CD4-positive, alpha-beta memory T cell (primary cell): ENCODE measurements at regions not wholly inside any gene's neighbourhood (a gene's known extent, or its start where the extent isn't known, plus 50 kb on each side); places are given as distances from the start of the nearest gene placed in this dataset.

Source experiments
- CTCF ChIA-PET: fragments of 350-600 bp; sonication (Branson Sonifier 250); formaldehyde crosslinking; loops from one replicate; lab custom pipeline; 2021; ENCODE audit warnings: inconsistent platforms; ENCODE audit not compliant: partially characterized antibody; lab: Charles Lee
- POLR2A ChIA-PET: fragments of 350-600 bp; sonication (Branson Sonifier 250); formaldehyde crosslinking; loops from one replicate; lab custom pipeline; 2021; ENCODE audit not compliant: partially characterized antibody; lab: Charles Lee
- DNase-seq, 5 donors: peaks; one replicate each; pipeline versions ENCODE4 v3.0.0 to v3.0.0-alpha.2; 2020 to 2022; ENCODE audit warnings: mixed read lengths in 1 of 5
- H3K27ac ChIP-seq: one replicate; pipeline ENCODE4 v1.7.0; 2013; ENCODE audit warnings: low read depth, low read length
- H3K27me3 ChIP-seq: 2 replicates; pipeline ENCODE4 v1.7.0; 2013; ENCODE audit warnings: mild to moderate bottlenecking, low read length, moderate library complexity; ENCODE audit not compliant: insufficient read depth
- H3K36me3 ChIP-seq: 2 replicates; pipeline ENCODE4 v1.7.0; 2013; ENCODE audit warnings: mild to moderate bottlenecking, low read length, moderate library complexity; ENCODE audit not compliant: insufficient read depth
- H3K4me1 ChIP-seq: 2 replicates; pipeline ENCODE4 v1.7.0; 2013; ENCODE audit warnings: mild to moderate bottlenecking, low read length, moderate library complexity; ENCODE audit not compliant: insufficient read depth
- H3K4me3 ChIP-seq, 2 donors: one replicate each; pipeline ENCODE4 v1.7.0; 2013; ENCODE audit warnings: low read length in 2 of 2, mild to moderate bottlenecking in 1 of 2
- H3K9me3 ChIP-seq, 2 donors: one replicate each; pipeline ENCODE4 v1.7.0; 2013; ENCODE audit warnings: low read length in 2 of 2, control low read depth in 1 of 2; ENCODE audit not compliant: control insufficient read depth in 1 of 2
- H3K27ac Mint-ChIP-seq, 7 donors: one replicate each; pipeline ENCODE4 v1.8.0; 2020 to 2021; ENCODE audit warnings: mixed read lengths in 7 of 7, mild to moderate bottlenecking in 6 of 7, inconsistent platforms in 3 of 7, moderate library complexity in 3 of 7
- H3K27me3 Mint-ChIP-seq, 2 donors: one replicate each; pipeline ENCODE4 v1.8.0; 2020 to 2021; ENCODE audit warnings: mixed read lengths in 2 of 2
- H3K36me3 Mint-ChIP-seq, 2 donors: one replicate each; pipeline ENCODE4 v1.8.0; 2020 to 2021; ENCODE audit warnings: mixed read lengths in 2 of 2, inconsistent platforms in 1 of 2, mild to moderate bottlenecking in 1 of 2
- H3K4me1 Mint-ChIP-seq, 4 donors: one replicate each; pipeline ENCODE4 v1.8.0; 2020 to 2021; ENCODE audit warnings: mixed read lengths in 4 of 4, mild to moderate bottlenecking in 1 of 4
- H3K4me3 Mint-ChIP-seq, 8 donors: one replicate each; pipeline ENCODE4 v1.8.0; 2020 to 2021; ENCODE audit warnings: mixed read lengths in 8 of 8, mild to moderate bottlenecking in 7 of 8, moderate library complexity in 6 of 8, inconsistent platforms in 3 of 8
- H3K9me3 Mint-ChIP-seq, 8 donors: one replicate each; pipeline ENCODE4 v1.8.0; 2020 to 2021; ENCODE audit warnings: mixed read lengths in 8 of 8, mild to moderate bottlenecking in 5 of 8, inconsistent platforms in 3 of 8, moderate library complexity in 1 of 8
- intact Hi-C: fragments of 100-400 bp; cut with micrococcal nuclease; formaldehyde crosslinking; loops from one replicate; pipeline ENCODE4 v1.15.1; 2023

DNA sequence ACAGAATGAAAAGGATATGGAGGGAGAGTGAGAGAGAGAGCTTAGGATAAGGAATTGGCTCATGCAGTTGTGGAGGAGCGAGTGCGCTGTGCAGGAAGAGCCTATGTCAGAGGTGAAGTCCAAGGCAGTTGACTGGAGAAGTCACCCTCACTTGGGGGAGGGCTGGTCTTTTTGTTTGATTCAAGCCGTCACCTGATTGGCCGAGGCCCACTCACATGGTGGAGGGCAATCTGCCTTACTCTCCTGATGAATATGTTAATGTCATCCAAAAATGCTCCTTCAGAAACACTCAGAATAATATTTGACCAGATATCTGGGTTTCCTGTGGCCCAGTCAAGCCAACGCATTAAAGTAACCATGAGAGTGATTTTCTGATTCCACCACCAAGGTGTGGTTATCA lies 131.7 kb downstream of the KATNIP start:
- intact Hi-C loops: no loop called here
- ChIA-PET CTCF (no interaction called here), POLR2A (no interaction called here)
- Mint-ChIP-seq H3K36me3 (peaks cover 57 to 65% of the 10 kb centered on the region in 2 donors), H3K4me1 (no peaks in the 10 kb centered on the region), H3K9me3 (no peaks in the 10 kb centered on the region), H3K4me3 (no peak overlapping the region), H3K27me3 (no peaks in the 10 kb centered on the region), H3K27ac (no peak overlapping the region)
- Histone ChIP-seq H3K27me3 (no peaks in the 10 kb centered on the region), H3K9me3 (no peaks in the 10 kb centered on the region), H3K36me3 (no peaks in the 10 kb centered on the region), H3K4me3 (no peak overlapping the region), H3K27ac (no peak overlapping the region), H3K4me1 (no peaks in the 10 kb centered on the region)
- no peak for DNase-seq

DNA sequence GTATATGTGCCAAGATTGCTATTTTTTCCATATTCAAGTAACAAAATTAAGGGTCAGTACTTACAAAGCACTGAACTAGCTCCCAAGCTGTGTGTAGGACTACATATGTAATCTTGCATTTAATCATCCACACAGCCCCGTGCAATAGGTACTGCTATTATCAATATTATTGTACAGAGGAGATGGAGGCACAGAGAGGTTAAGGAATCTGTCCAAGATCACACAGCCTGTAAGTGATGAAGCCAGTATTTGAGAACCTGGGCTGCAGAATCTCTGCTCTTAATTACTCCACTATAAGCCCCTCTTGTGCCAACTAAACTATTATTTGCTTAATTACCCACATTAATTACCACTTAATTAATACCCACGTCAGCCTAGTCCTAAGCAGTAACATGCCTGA lies 134.1 kb downstream of the KATNIP start:
- ChIA-PET POLR2A (no interaction called here), CTCF (no interaction called here)
- Mint-ChIP-seq H3K27ac (no peak overlapping the region), H3K4me3 (no peak overlapping the region), H3K36me3 (peaks cover 38 to 44% of the 10 kb centered on the region in 2 donors), H3K27me3 (no peaks in the 10 kb centered on the region), H3K9me3 (no peaks in the 10 kb centered on the region), H3K4me1 (no peaks in the 10 kb centered on the region)
- no peak overlapping the region for H3K4me3 ChIP-seq
- no peaks in the 10 kb centered on the region for H3K4me1 ChIP-seq
- DNase-seq: no peak
- no peaks in the 10 kb centered on the region for H3K9me3 ChIP-seq
- intact Hi-C loops: no loop called here
- H3K27ac ChIP-seq: no peak overlapping the region
- H3K36me3 ChIP-seq: no peaks in the 10 kb centered on the region
- no peaks in the 10 kb centered on the region for H3K27me3 ChIP-seq

DNA sequence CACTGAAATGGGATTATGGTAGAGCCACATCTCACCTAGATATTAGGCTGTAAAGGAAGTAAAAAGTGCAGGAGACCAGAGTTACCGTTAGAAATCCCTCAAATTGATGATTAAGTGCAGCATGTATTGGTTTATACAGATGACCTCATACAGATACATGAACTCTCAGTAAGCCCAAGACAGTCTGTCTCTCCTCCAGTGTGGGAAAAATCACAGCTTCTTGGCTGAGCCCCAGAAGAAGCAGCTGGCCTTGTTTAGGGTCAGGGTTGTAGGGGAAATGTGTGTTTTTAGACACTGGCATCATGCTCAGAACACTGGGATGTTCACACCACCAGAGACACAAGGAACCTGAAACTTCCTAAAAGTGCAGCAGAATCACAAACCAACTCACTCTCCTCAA lies 135.9 kb downstream of the KATNIP start:
- H3K27ac ChIP-seq: no peak overlapping the region
- H3K4me1 ChIP-seq: no peaks in the 10 kb centered on the region
- peak overlapping the region in 1 of 7 donors; percentile 9 for H3K27ac Mint-ChIP-seq
- no peaks in the 10 kb centered on the region for H3K27me3 Mint-ChIP-seq
- POLR2A ChIA-PET: no interaction called here
- no peak overlapping the region for H3K4me3 Mint-ChIP-seq
- H3K4me1 Mint-ChIP-seq: no peaks in the 10 kb centered on the region
- H3K9me3 Mint-ChIP-seq: no peaks in the 10 kb centered on the region
- no peaks in the 10 kb centered on the region for H3K36me3 ChIP-seq
- intact Hi-C loops: no loop called here
- no peaks in the 10 kb centered on the region for H3K9me3 ChIP-seq
- DNase-seq: no peak
- no peak overlapping the region for H3K4me3 ChIP-seq
- CTCF ChIA-PET: no interaction called here
- H3K36me3 Mint-ChIP-seq: peaks cover 27 to 33% of the 10 kb centered on the region in 2 donors
- no peaks in the 10 kb centered on the region for H3K27me3 ChIP-seq

DNA sequence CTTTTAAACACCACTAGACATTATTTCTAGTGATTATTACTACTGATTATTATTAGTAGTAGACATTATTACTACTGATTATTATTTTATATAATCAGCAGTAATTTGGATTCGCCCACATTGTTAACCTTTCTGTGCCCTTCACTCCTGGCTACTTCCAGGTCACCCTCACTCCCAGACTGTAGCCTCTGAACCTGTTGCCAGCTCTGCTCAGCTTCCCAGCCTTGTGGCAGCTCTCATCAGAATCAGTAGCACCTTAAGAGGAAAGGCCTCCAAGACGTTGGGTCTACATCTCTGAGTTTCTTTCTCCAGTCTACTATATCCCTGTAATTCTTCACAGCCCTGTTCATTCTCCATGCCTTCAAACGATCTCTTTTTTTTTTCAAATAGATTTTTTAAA lies 137.0 kb downstream of the KATNIP start:
- Histone ChIP-seq H3K27ac (no peak overlapping the region), H3K4me3 (no peak overlapping the region), H3K4me1 (no peaks in the 10 kb centered on the region), H3K27me3 (no peaks in the 10 kb centered on the region), H3K9me3 (no peaks in the 10 kb centered on the region), H3K36me3 (no peaks in the 10 kb centered on the region)
- intact Hi-C loops: no loop called here
- Mint-ChIP-seq H3K27ac (no peak overlapping the region), H3K27me3 (no peaks in the 10 kb centered on the region), H3K9me3 (no peaks in the 10 kb centered on the region), H3K36me3 (peaks cover 16 to 22% of the 10 kb centered on the region in 2 donors), H3K4me1 (no peaks in the 10 kb centered on the region), H3K4me3 (no peak overlapping the region)
- ChIA-PET POLR2A (no interaction called here), CTCF (interaction anchor here (1.2 kb wide), 1 partner anchor 62 kb away, joined by 3 read pairs; no protein-coding TSS in a partner anchor)
- DNase-seq: no peak

DNA sequence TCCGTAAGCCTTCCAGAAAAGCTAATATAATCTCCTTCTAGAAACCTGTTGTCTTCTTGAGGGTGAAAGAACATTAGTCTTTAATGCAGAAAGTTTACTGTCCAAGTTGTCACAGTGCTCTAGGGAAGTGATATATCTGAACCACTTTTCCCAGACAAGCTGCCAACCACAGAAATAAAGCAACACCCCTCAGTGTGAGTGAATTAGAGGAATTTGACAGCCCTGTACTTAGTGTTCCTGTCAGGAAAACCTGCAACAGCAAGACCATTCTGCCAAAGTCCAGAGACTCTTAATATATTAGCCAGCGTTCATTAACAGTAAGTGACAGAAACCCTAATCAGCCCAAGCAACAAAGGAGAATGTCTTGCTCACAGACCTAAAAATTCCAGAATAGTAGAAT lies 137.7 kb downstream of the KATNIP start:
- Mint-ChIP-seq H3K36me3 (peaks cover 9 to 15% of the 10 kb centered on the region in 2 donors), H3K4me1 (peaks cover 0 to 3% (median under 1%) of the 10 kb centered on the region in 4 donors), H3K9me3 (no peaks in the 10 kb centered on the region), H3K27me3 (no peaks in the 10 kb centered on the region), H3K27ac (peak overlapping the region in 1 of 7 donors; percentile 7), H3K4me3 (no peak overlapping the region)
- Histone ChIP-seq H3K4me3 (no peak overlapping the region), H3K9me3 (no peaks in the 10 kb centered on the region), H3K36me3 (no peaks in the 10 kb centered on the region), H3K27ac (no peak overlapping the region), H3K4me1 (no peaks in the 10 kb centered on the region), H3K27me3 (no peaks in the 10 kb centered on the region)
- ChIA-PET POLR2A (no interaction called here), CTCF (interaction anchor here (1.2 kb wide), 1 partner anchor 61 kb away, joined by 3 read pairs; no protein-coding TSS in a partner anchor)
- DNase-seq: no peak
- intact Hi-C loops: no loop called here

DNA sequence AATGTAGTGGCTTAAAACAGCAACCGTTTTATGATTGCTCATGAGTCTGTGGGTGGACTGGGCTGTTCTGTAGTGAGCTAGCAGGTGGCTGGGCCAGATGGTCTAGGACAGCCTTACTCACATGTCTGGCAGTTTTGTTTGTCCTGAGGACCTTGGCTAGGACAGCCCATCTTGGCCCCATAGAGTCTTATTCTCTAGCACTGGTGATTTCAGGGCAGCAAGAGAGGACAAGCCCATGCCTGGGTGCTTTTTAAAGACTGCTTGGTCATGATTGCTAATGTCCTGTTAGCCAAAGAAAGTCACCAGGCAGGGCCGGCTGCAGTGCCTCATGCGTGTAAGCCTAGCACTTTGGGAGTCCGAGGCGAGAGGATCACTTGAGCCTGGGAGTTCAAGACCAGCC lies 139.8 kb downstream of the KATNIP start:
- H3K4me1 Mint-ChIP-seq: peaks cover 0 to 5% (median under 1%) of the 10 kb centered on the region in 4 donors
- Histone ChIP-seq H3K9me3 (no peaks in the 10 kb centered on the region), H3K27me3 (no peaks in the 10 kb centered on the region), H3K4me1 (no peaks in the 10 kb centered on the region), H3K4me3 (no peak overlapping the region), H3K27ac (no peak overlapping the region), H3K36me3 (no peaks in the 10 kb centered on the region)
- DNase-seq: no peak
- no peaks in the 10 kb centered on the region for H3K9me3 Mint-ChIP-seq
- no peaks in the 10 kb centered on the region for H3K27me3 Mint-ChIP-seq
- peaks cover 0 to 4% of the 10 kb centered on the region in 2 donors for H3K36me3 Mint-ChIP-seq
- ChIA-PET CTCF (no interaction called here), POLR2A (no interaction called here)
- no peak overlapping the region for H3K27ac Mint-ChIP-seq
- no peak overlapping the region for H3K4me3 Mint-ChIP-seq
- intact Hi-C loops: no loop called here

DNA sequence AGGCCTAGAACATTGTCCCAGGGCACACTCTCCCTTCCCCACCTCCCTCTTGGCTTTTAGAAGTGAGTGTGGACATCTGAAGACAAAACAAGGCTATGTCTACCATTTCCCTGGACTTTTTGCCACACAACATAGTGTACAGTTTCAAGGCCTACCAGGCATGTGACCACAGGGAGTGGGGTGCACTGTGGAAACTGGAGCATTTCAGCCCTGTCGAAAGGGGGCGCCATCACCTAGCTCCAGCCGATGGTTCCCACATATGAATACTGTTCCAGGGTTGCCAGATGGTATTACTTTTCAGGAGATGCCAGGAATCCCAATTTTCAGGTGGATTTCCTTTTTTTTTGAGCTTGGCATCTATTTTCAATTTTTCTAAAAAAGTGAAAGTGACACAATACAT lies 140.7 kb downstream of the KATNIP start:
- no peak overlapping the region for H3K4me3 ChIP-seq
- Mint-ChIP-seq H3K4me1 (peaks cover 0 to 5% (median under 1%) of the 10 kb centered on the region in 4 donors), H3K36me3 (peaks cover 0 to 3% of the 10 kb centered on the region in 2 donors), H3K9me3 (no peaks in the 10 kb centered on the region), H3K27me3 (no peaks in the 10 kb centered on the region), H3K27ac (no peak overlapping the region), H3K4me3 (no peak overlapping the region)
- ChIA-PET CTCF (interaction anchor here (0.8 kb wide), 1 partner anchor 277 kb away, joined by 3 read pairs; no protein-coding TSS in a partner anchor), POLR2A (no interaction called here)
- no peaks in the 10 kb centered on the region for H3K36me3 ChIP-seq
- intact Hi-C loops: no loop called here
- no peaks in the 10 kb centered on the region for H3K27me3 ChIP-seq
- no peaks in the 10 kb centered on the region for H3K9me3 ChIP-seq
- peak in 2 of 5 donors; percentile 3 to 5 for DNase-seq
- H3K27ac ChIP-seq: no peak overlapping the region
- H3K4me1 ChIP-seq: no peaks in the 10 kb centered on the region

DNA sequence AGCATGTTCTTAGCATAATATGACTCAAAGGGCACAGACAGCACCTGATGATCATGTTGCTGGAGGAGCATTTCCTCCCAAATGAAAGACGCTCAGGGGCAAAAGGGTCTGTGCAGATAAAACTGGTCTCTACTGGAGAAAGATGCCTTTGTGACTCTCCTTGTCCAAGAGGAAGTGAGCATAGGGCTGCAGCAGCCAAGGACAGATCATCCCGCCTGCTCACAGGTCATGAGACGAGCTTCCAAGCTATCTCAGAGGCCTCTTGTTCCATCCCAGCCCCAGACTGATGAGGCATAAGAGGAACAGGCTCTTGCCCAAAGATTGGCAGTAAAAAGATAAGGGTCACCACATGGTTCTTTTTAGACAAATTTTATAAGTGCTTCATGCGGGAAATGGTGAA lies 141.8 kb downstream of the KATNIP start:
- no peaks in the 10 kb centered on the region for H3K9me3 ChIP-seq

More for the DNA sequence above, 141.8 kb downstream of the KATNIP start:
- intact Hi-C loops: no loop called here
- Histone ChIP-seq H3K36me3 (no peaks in the 10 kb centered on the region), H3K27ac (no peak overlapping the region), H3K4me1 (no peaks in the 10 kb centered on the region), H3K4me3 (no peak overlapping the region), H3K27me3 (no peaks in the 10 kb centered on the region)
- ChIA-PET CTCF (no interaction called here), POLR2A (no interaction called here)
- H3K27ac Mint-ChIP-seq: no peak overlapping the region
- H3K4me1 Mint-ChIP-seq: peaks cover 0 to 5% (median under 1%) of the 10 kb centered on the region in 4 donors
- peaks cover 0 to 1% of the 10 kb centered on the region in 2 donors for H3K36me3 Mint-ChIP-seq
- no peak for DNase-seq
- no peak overlapping the region for H3K4me3 Mint-ChIP-seq
- no peaks in the 10 kb centered on the region for H3K27me3 Mint-ChIP-seq
- H3K9me3 Mint-ChIP-seq: peaks cover 0 to 2% (median 0%) of the 10 kb centered on the region in 8 donors
